Right atrium auricular region (tissue), 2 donors: ENCODE measurements at regions not wholly inside any gene's neighbourhood (a gene's known extent, or its start where the extent isn't known, plus 50 kb on each side); places are given as distances from the start of the nearest gene placed in this dataset.

Source experiments
- DNase-seq: peaks from one replicate; pipeline ENCODE4 v3.0.0-alpha.2; 2019; ENCODE audit warnings: low spot score
- H3K27ac ChIP-seq, 2 donors: fragments of 200-600 bp; sonication (generic); 1 replicate in 1 of 2; 2 replicates in 1 of 2; pipeline ENCODE4 v1.5.1; 2016 to 2019
- H3K27me3 ChIP-seq, 2 donors: fragments of 200-600 bp; sonication (generic); one replicate each; pipeline versions ENCODE4 v1.5.1 to v1.6.0; 2017 to 2019
- H3K36me3 ChIP-seq: fragments of 200-600 bp; sonication (generic); one replicate; pipeline ENCODE4 v1.5.1; 2016
- H3K4me1 ChIP-seq, 2 donors: fragments of 200-600 bp; sonication (generic); one replicate each; pipeline versions ENCODE4 v1.5.1 to v1.6.0; 2017 to 2019
- H3K4me3 ChIP-seq, 2 donors: fragments of 200-600 bp; sonication (generic); 1 replicate in 1 of 2; 2 replicates in 1 of 2; pipeline ENCODE4 v1.5.1; 2017 to 2019; ENCODE audit warnings: mild to moderate bottlenecking in 1 of 2, moderate library complexity in 1 of 2
- H3K9me3 ChIP-seq, 2 donors: fragments of 200-600 bp; sonication (generic); one replicate each; pipeline ENCODE4 v1.5.1; 2019
- TF ChIP-seq, protein P1 (sequence below), 2 donors: fragments of 200-600 bp; sonication (generic); IDR thresholded peaks; one replicate each; pipeline ENCODE4 v1.5.1; 2019; ENCODE audit warnings: antibody characterized with exemption in 2 of 2

DNA sequence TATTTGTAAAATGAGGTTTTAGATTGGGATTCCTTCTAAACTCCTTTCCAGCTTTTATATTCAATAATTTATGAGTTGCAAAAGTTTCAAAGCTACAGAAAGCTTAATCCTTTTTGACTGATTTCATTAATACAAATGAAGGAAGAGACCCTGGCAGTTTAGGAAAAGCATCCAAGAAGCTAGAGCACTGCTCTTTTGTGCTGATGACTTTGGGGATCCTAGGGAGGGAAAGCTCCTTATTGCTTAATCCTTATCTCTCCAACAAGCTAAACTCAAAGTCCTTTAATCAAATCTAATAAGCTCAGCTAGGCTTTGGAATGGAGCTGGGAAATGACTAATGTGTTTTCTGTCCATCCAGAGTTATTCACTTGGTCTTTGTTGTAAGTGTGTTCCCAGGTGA lies 285.4 kb downstream of the ACTR3B start:
- no peaks in the 10 kb centered on the region for H3K4me1 ChIP-seq
- H3K27me3 ChIP-seq: no peaks in the 10 kb centered on the region
- H3K36me3 ChIP-seq: no peaks in the 10 kb centered on the region
- no peak overlapping the region for H3K4me3 ChIP-seq
- TF ChIP-seq, protein P1, sequence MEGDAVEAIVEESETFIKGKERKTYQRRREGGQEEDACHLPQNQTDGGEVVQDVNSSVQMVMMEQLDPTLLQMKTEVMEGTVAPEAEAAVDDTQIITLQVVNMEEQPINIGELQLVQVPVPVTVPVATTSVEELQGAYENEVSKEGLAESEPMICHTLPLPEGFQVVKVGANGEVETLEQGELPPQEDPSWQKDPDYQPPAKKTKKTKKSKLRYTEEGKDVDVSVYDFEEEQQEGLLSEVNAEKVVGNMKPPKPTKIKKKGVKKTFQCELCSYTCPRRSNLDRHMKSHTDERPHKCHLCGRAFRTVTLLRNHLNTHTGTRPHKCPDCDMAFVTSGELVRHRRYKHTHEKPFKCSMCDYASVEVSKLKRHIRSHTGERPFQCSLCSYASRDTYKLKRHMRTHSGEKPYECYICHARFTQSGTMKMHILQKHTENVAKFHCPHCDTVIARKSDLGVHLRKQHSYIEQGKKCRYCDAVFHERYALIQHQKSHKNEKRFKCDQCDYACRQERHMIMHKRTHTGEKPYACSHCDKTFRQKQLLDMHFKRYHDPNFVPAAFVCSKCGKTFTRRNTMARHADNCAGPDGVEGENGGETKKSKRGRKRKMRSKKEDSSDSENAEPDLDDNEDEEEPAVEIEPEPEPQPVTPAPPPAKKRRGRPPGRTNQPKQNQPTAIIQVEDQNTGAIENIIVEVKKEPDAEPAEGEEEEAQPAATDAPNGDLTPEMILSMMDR (IDR thresholded peaks at IDR 0.05): no peak
- no peaks in the 10 kb centered on the region for H3K9me3 ChIP-seq
- H3K27ac ChIP-seq: no peak overlapping the region
- no peak for DNase-seq

DNA sequence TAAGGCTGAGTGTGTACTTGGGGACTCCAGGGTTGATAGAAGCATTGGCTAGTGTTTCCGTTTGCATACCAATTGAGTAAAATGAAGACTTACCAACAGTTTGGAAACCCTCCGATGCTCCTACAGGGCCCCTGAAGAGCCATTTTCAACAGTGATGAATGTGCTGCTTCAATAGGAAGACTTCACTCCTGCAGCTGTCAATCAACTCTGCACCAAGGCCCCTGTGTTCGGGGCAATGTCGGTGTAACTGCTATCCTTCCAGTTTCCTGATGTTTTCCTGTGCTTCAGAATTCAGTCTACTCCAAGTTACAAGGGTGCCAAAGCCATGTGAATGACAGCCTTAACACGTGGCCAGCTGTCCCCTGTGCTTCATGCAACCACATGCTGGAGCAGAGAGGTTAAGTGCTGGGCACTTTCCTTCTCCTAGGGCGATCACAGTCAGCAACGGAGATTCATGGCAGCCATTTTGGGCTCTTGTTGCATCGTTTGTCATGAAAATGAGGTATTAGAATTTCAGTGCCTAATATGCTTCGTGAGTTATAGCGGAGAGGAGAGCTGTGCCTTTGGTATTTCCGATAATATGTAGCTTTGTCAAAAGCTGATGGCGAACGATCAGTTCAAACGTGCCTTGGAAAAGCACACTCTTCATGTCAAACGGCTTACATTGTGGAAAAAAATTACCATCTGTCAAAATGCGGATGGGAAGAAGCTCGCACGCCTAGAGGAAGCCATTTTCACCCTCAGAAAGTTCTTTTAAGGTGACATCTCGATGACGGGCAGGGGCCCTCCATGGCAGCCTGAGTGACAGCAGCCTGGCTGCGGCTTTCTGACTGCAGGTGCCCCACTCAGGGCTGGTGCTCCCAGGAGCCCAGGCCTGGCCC lies 287.8 kb downstream of the ACTR3B start:
- no peaks in the 10 kb centered on the region for H3K36me3 ChIP-seq
- no peaks in the 10 kb centered on the region for H3K4me1 ChIP-seq

DNA sequence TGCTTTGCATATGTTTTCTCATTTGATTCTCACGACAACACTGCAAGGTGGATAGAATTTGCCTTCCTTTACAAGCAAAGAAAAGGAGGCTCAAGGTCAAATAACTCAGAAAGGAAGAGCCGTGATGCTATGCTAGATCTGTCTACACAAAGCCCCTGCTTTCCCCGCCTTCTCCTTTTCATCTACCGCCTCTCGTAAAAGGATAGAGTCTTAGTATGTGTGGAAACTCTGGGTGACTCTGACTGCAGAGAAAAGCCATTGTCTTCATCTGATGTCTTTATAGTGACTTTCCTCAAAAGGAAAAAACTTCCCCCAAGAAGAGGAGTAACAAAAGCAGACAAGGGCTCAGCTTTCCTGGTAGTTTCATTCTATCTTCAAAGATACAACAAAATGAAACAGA lies 292.7 kb downstream of the ACTR3B start:
- Histone ChIP-seq H3K27ac (no peak overlapping the region), H3K27me3 (no peaks in the 10 kb centered on the region), H3K4me1 (no peaks in the 10 kb centered on the region), H3K36me3 (no peaks in the 10 kb centered on the region), H3K4me3 (no peak overlapping the region), H3K9me3 (no peaks in the 10 kb centered on the region)
- no peak for DNase-seq
- TF ChIP-seq, protein P1 (IDR thresholded peaks at IDR 0.05): no peak

More for the DNA sequence above, 287.8 kb downstream of the ACTR3B start:
- Histone ChIP-seq H3K4me3 (no peak overlapping the region), H3K9me3 (no peaks in the 10 kb centered on the region), H3K27me3 (no peaks in the 10 kb centered on the region), H3K27ac (no peak overlapping the region)
- TF ChIP-seq, protein P1 (IDR thresholded peaks at IDR 0.05): no peak
- DNase-seq: no peak

DNA sequence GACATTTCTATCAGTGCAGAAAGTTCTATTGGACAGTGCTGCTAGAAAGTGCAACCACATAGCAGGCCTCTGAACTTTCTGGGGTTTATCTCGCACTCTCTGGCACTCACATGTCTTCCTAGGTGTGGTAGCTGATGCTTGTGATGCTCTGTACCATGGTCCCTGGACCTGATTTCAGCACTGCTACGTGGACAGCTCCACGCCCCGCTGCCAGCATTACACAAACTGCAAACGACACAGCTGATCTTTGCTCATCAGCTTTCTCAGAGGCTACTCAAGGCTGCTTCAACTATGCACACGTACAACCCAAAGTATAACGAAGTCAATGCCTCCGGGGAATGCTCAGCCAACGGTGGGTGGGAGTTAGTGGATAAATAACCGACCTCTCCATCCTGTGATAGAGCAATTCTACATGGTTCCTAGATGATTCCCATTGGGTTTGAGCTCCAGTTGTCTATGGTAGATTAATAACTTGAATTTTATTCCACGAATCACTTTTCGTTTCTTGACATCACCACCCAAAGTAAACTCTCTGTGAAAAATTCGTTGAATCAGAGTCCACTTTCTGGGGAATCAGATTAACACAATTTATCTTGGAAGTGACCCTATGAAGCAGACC lies 302.5 kb downstream of the ACTR3B start:
- H3K27ac ChIP-seq: no peak overlapping the region
- no peak overlapping the region for H3K4me3 ChIP-seq
- no peaks in the 10 kb centered on the region for H3K9me3 ChIP-seq
- H3K36me3 ChIP-seq: no peaks in the 10 kb centered on the region
- no peaks in the 10 kb centered on the region for H3K4me1 ChIP-seq
- no peak for DNase-seq
- TF ChIP-seq, protein P1 (IDR thresholded peaks at IDR 0.05): no peak
- no peaks in the 10 kb centered on the region for H3K27me3 ChIP-seq

DNA sequence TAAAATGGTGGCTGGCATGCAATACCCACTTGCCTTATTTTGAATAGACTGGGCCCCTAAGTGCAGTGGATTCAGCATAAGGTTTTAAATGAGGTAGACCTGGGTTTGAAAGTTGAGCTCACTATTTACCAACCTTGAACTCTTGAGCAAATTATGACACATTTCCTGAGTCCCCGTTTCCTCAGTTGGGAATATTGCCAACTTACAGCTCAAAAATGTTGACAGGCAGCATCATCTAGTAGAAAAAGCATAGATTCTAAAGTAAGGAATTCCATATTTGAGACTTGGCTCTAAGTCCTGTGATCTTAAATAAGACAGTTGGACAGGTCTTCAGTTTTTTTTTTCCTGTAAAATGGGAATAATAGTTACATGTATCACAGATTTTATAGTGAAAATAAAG lies 305.5 kb downstream of the ACTR3B start:
- Histone ChIP-seq H3K9me3 (no peaks in the 10 kb centered on the region), H3K4me3 (no peak overlapping the region), H3K36me3 (no peaks in the 10 kb centered on the region), H3K4me1 (no peaks in the 10 kb centered on the region), H3K27ac (no peak overlapping the region), H3K27me3 (no peaks in the 10 kb centered on the region)
- TF ChIP-seq, protein P1 (IDR thresholded peaks at IDR 0.05): no peak
- DNase-seq: no peak
